ENCODE measurements at regions not wholly inside any gene's neighbourhood (a gene's known extent, or its start where the extent isn't known, plus 50 kb on each side); places are given as distances from the start of the nearest gene placed in this dataset.

DNA sequence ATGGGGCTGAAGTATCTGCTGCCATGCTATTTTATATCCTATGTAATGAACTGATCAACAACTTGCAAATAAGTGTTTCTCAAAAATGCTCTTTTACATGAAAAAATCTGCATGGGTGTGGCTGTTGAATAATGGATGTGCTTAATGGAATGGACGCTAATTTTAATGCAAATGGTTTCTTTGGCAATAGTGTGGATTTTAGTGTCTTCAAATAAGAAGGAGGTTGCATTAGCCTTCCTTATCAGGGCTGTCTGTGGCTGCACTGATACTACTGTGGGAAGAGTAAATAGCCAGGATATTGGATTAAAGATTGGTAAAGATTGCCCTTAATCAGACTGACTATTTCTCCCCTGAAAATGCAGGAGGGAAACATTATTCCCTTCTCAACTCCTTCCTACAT lies 121.9 kb upstream of the STK32A start:
- TF ChIP-seq, protein P1, sequence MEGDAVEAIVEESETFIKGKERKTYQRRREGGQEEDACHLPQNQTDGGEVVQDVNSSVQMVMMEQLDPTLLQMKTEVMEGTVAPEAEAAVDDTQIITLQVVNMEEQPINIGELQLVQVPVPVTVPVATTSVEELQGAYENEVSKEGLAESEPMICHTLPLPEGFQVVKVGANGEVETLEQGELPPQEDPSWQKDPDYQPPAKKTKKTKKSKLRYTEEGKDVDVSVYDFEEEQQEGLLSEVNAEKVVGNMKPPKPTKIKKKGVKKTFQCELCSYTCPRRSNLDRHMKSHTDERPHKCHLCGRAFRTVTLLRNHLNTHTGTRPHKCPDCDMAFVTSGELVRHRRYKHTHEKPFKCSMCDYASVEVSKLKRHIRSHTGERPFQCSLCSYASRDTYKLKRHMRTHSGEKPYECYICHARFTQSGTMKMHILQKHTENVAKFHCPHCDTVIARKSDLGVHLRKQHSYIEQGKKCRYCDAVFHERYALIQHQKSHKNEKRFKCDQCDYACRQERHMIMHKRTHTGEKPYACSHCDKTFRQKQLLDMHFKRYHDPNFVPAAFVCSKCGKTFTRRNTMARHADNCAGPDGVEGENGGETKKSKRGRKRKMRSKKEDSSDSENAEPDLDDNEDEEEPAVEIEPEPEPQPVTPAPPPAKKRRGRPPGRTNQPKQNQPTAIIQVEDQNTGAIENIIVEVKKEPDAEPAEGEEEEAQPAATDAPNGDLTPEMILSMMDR (optimal IDR thresholded peaks at IDR 0.05 in 1 of 3, IDR thresholded peaks at IDR 0.05 in 1 of 3, conservative IDR thresholded peaks at IDR 0.05 in 1 of 3; ENCODE audit: extremely low read depth in 1 of 3, insufficient read depth in 2 of 3, low read length in 3 of 3) = no peak
- TF ChIP-seq EZH2 (IDR thresholded peaks at IDR 0.05; ENCODE audit: low read length) = no peak
